GM12874 (cell line): ENCODE measurements at regions not wholly inside any gene's neighbourhood (a gene's known extent, or its start where the extent isn't known, plus 50 kb on each side); places are given as distances from the start of the nearest gene placed in this dataset.

Source experiments
- CTCF ChIP-seq: IDR thresholded peaks from 2 replicates; pipeline ENCODE4 v1.5.1; 2011; ENCODE audit warnings: low read depth, mild to moderate bottlenecking, control low read depth, low read length, moderate library complexity; ENCODE audit not compliant: insufficient read depth

- peak; percentile 43; the same call in 1 of the 2 replicates for TF ChIP-seq CTCF
Observed at GRCh38 chr7:116122972-116123595, 87.3 kb upstream of the TES start.

GRCh38 chr7:116128139-116128538 lies 82.2 kb upstream of the TES start:
- no peak for TF ChIP-seq CTCF

- no peak for TF ChIP-seq CTCF
Observed at GRCh38 chr7:116135306-116135705, 75.0 kb upstream of the TES start.

GRCh38 chr7:116138202-116138801 lies 72.0 kb upstream of the TES start:
- peak; percentile 47; the same call in 1 of the 2 replicates for TF ChIP-seq CTCF

- TF ChIP-seq CTCF = no peak
Observed at GRCh38 chr7:116139007-116139406, 71.3 kb upstream of the TES start.

GRCh38 chr7:116139807-116140206 lies 70.5 kb upstream of the TES start:
- TF ChIP-seq CTCF = no peak

- no peak for TF ChIP-seq CTCF
Observed at GRCh38 chr7:116142374-116142773, 68.0 kb upstream of the TES start.
